DND-41 (cell line): ENCODE measurements at regions not wholly inside any gene's neighbourhood (a gene's known extent, or its start where the extent isn't known, plus 50 kb on each side); places are given as distances from the start of the nearest gene placed in this dataset.

ENCODE experiments used
- CTCF ChIP-seq: IDR thresholded peaks from 2 replicates; pipeline ENCODE4 v1.5.1; 2012; ENCODE audit warnings: borderline replicate concordance, low read length, moderate library complexity, mild to moderate bottlenecking; ENCODE audit not compliant: poor library complexity, severe bottlenecking; ENCODE audit errors: extremely low read depth
- EZH2 ChIP-seq: IDR thresholded peaks from 3 replicates; pipeline ENCODE4 v1.6.1; 2012; ENCODE audit warnings: borderline replicate concordance, low read depth, mild to moderate bottlenecking, moderate library complexity, low read length, inconsistent platforms; ENCODE audit not compliant: severe bottlenecking

GRCh38 chrX:4670606-4671005, 957.2 kb upstream of the PRKX start:
- no peak for TF ChIP-seq EZH2
- TF ChIP-seq CTCF, result no peak
